ENCODE measurements at regions not wholly inside any gene's neighbourhood (a gene's known extent, or its start where the extent isn't known, plus 50 kb on each side); places are given as distances from the start of the nearest gene placed in this dataset.
"Not testable (repeated sequence)": the region's sequence is repeated elsewhere in the genome, so short reads cannot be mapped to it uniquely, and the experiment has no call there.

GRCh38 chr1:4258146-4258777 lies 358.2 kb upstream of the C1orf174 start:
- TF ChIP-seq CTCF, POLR2A (IDR thresholded peaks at IDR 0.05): not testable (repeated sequence)
